CD4-positive, alpha-beta T cell treated with Interleukin-10 for 1 hour (primary cell): ENCODE measurements at regions not wholly inside any gene's neighbourhood (a gene's known extent, or its start where the extent isn't known, plus 50 kb on each side); places are given as distances from the start of the nearest gene placed in this dataset.

Experiments
- DNase-seq: peaks from one replicate; pipeline ENCODE4 v3.0.0-alpha.2; 2020

- no peak for DNase-seq
These were observed 254.4 kb upstream of the POU3F2 start for GRCh38 chr6:98579941-98580340.

GRCh38 chr6:98581705-98582104 lies 252.7 kb upstream of the POU3F2 start:
- DNase-seq, result no peak

- no peak for DNase-seq
These were observed 250.9 kb upstream of the POU3F2 start for GRCh38 chr6:98583506-98583905.

- DNase-seq, result no peak
These were observed 248.2 kb upstream of the POU3F2 start for GRCh38 chr6:98586163-98586562.

- no peak for DNase-seq
These were observed 246.8 kb upstream of the POU3F2 start for GRCh38 chr6:98587555-98587954.

GRCh38 chr6:98589536-98589935 lies 244.8 kb upstream of the POU3F2 start:
- no peak for DNase-seq

GRCh38 chr6:98590136-98590681 lies 244.2 kb upstream of the POU3F2 start:
- no peak for DNase-seq

GRCh38 chr6:98590997-98591396 lies 243.4 kb upstream of the POU3F2 start:
- no peak for DNase-seq

GRCh38 chr6:98593676-98594075 lies 240.7 kb upstream of the POU3F2 start:
- DNase-seq, result no peak

GRCh38 chr6:98601716-98602115 lies 232.7 kb upstream of the POU3F2 start:
- no peak for DNase-seq

- DNase-seq, result no peak
These were observed 228.7 kb upstream of the POU3F2 start for GRCh38 chr6:98605705-98606104.

GRCh38 chr6:98627129-98627775 lies 207.1 kb upstream of the POU3F2 start:
- DNase-seq, result no peak

GRCh38 chr6:98633886-98634285 lies 200.5 kb upstream of the POU3F2 start:
- DNase-seq, result no peak

GRCh38 chr6:98634569-98634968 lies 199.8 kb upstream of the POU3F2 start:
- no peak for DNase-seq

GRCh38 chr6:98635191-98635590 lies 199.2 kb upstream of the POU3F2 start:
- DNase-seq, result no peak

- no peak for DNase-seq
These were observed 197.4 kb upstream of the POU3F2 start for GRCh38 chr6:98636941-98637340.

GRCh38 chr6:98639089-98639635 lies 195.2 kb upstream of the POU3F2 start:
- no peak for DNase-seq

- no peak for DNase-seq
These were observed 194.0 kb upstream of the POU3F2 start for GRCh38 chr6:98640366-98640765.

- no peak for DNase-seq
These were observed 192.2 kb upstream of the POU3F2 start for GRCh38 chr6:98641949-98642719.

GRCh38 chr6:98644063-98644462 lies 190.3 kb upstream of the POU3F2 start:
- DNase-seq, result no peak

- DNase-seq, result no peak
These were observed 186.0 kb upstream of the POU3F2 start for GRCh38 chr6:98648211-98648914.

GRCh38 chr6:98650941-98651340 lies 183.4 kb upstream of the POU3F2 start:
- no peak for DNase-seq

GRCh38 chr6:98653179-98653578 lies 181.2 kb upstream of the POU3F2 start:
- no peak for DNase-seq
